HEK293 (cell line): ENCODE measurements at regions not wholly inside any gene's neighbourhood (a gene's known extent, or its start where the extent isn't known, plus 50 kb on each side); places are given as distances from the start of the nearest gene placed in this dataset.

Experiments used
- CTCF ChIP-seq: fragments of 450-650 bp; formaldehyde crosslinking; IDR thresholded peaks from 2 replicates; pipeline ENCODE4 v1.5.1; 2016; ENCODE audit warnings: missing biosample characterization, missing genetic modification characterization
- MEIS1 ChIP-seq: sonication (generic); formaldehyde crosslinking; IDR thresholded peaks from 2 replicates; pipeline ENCODE4 v1.8.1; 2022; ENCODE audit warnings: missing genetic modification reagents, mild to moderate bottlenecking, borderline replicate concordance
- SP2 ChIP-seq: fragments of 450-650 bp; formaldehyde crosslinking; IDR thresholded peaks from 2 replicates; pipeline ENCODE4 v1.5.1; 2016; ENCODE audit warnings: missing biosample characterization, missing genetic modification characterization
- ZBTB17 ChIP-seq: fragments of 450-650 bp; formaldehyde crosslinking; IDR thresholded peaks from 2 replicates; pipeline ENCODE4 v1.5.1; 2016; ENCODE audit warnings: missing biosample characterization, missing genetic modification characterization
- ZNF513 ChIP-seq: fragments of 450-650 bp; IDR thresholded peaks from 2 replicates; pipeline ENCODE4 v1.5.1; 2018; ENCODE audit warnings: missing biosample characterization, missing genetic modification characterization
- ZNF558 ChIP-seq: fragments of 450-650 bp; formaldehyde crosslinking; IDR thresholded peaks from 2 replicates; pipeline ENCODE4 v1.5.1; 2016; ENCODE audit warnings: missing biosample characterization, missing genetic modification characterization

GRCh38 chr4:159607809-159608208 lies 504.9 kb downstream of the RAPGEF2 start:
- TF ChIP-seq ZNF513 (tag by site-specific recombination) (no peak), MEIS1 (CRISPR knock-in tag) (no peak), CTCF (tag by site-specific recombination) (no peak), ZBTB17 (tag by site-specific recombination) (no peak), ZNF558 (tag by site-specific recombination) (no peak), SP2 (tag by site-specific recombination) (no peak)
